Mesendoderm (in vitro differentiated cells): ENCODE measurements at regions not wholly inside any gene's neighbourhood (a gene's known extent, or its start where the extent isn't known, plus 50 kb on each side); places are given as distances from the start of the nearest gene placed in this dataset.

Experiments
- DNase-seq: peaks from one replicate; pipeline ENCODE4 v3.0.0; 2013
- H2AK5ac ChIP-seq: 2 replicates; pipeline ENCODE4 v1.6.1; 2013; ENCODE audit warnings: low read length, inconsistent platforms
- H2BK120ac ChIP-seq: 2 replicates; pipeline ENCODE4 v1.6.1; 2013; ENCODE audit warnings: low read depth, mild to moderate bottlenecking, low read length, moderate library complexity, mixed read lengths
- H2BK15ac ChIP-seq: replicated peaks from 2 replicates; pipeline ENCODE4 v1.6.1; 2013; ENCODE audit warnings: low read depth, mild to moderate bottlenecking, moderate library complexity
- H2BK5ac ChIP-seq: 2 replicates; pipeline ENCODE4 v1.6.1; 2013; ENCODE audit warnings: low read length, inconsistent platforms
- H3K18ac ChIP-seq: 2 replicates; pipeline ENCODE4 v1.6.1; 2013; ENCODE audit warnings: mild to moderate bottlenecking, low read length, mixed read lengths
- H3K23ac ChIP-seq: one replicate; pipeline ENCODE4 v1.6.1; 2013; ENCODE audit warnings: low read length
- H3K27ac ChIP-seq: 2 replicates; pipeline ENCODE4 v1.5.1; 2013; ENCODE audit warnings: low read depth, mild to moderate bottlenecking, inconsistent platforms, low read length, moderate library complexity
- H3K27me3 ChIP-seq: 2 replicates; pipeline ENCODE4 v1.6.1; 2013; ENCODE audit warnings: low read length, control low read depth, mild to moderate bottlenecking, inconsistent platforms; ENCODE audit not compliant: insufficient read depth, poor library complexity
- H3K36me3 ChIP-seq: 2 replicates; pipeline ENCODE4 v1.6.1; 2013; ENCODE audit warnings: low read length, inconsistent platforms; ENCODE audit not compliant: control insufficient read depth, insufficient read depth
- H3K4ac ChIP-seq: one replicate; pipeline ENCODE4 v1.6.1; 2013; ENCODE audit warnings: low read depth, mild to moderate bottlenecking, low read length, moderate library complexity
- H3K4me1 ChIP-seq: 2 replicates; pipeline ENCODE4 v1.6.1; 2013; ENCODE audit warnings: low read depth, low read length, inconsistent platforms; ENCODE audit not compliant: control insufficient read depth
- H3K4me2 ChIP-seq: 2 replicates; pipeline ENCODE4 v1.6.1; 2013; ENCODE audit warnings: low read length
- H3K4me3 ChIP-seq: 2 replicates; pipeline ENCODE4 v1.5.1; 2013; ENCODE audit warnings: mild to moderate bottlenecking, low read length
- H3K56ac ChIP-seq: one replicate; pipeline ENCODE4 v1.6.1; 2013; ENCODE audit warnings: low read length
- H3K79me1 ChIP-seq: 2 replicates; pipeline ENCODE4 v1.6.1; 2013; ENCODE audit warnings: low read length, inconsistent platforms
- H3K79me2 ChIP-seq: 2 replicates; pipeline ENCODE4 v1.6.1; 2013; ENCODE audit warnings: mild to moderate bottlenecking, low read length; ENCODE audit not compliant: control insufficient read depth, insufficient read depth
- H3K9ac ChIP-seq: 2 replicates; pipeline ENCODE4 v1.6.1; 2013; ENCODE audit warnings: low read length, inconsistent platforms
- H4K5ac ChIP-seq: one replicate; pipeline ENCODE4 v1.6.1; 2013; ENCODE audit warnings: low read length
- H4K8ac ChIP-seq: one replicate; pipeline ENCODE4 v1.6.1; 2013; ENCODE audit warnings: low read depth, mild to moderate bottlenecking, control low read depth, low read length, moderate library complexity
- WGBS: extraction: QIAGEN DNeasy Blood & Tissue Kit; methylation state at CpG from one replicate; pipeline ENCODE4 v1.1.7; 2013; ENCODE audit warnings: low lambda C conversion rate, missing lambda C conversion rate; ENCODE audit not compliant: insufficient coverage; ENCODE audit errors: extremely low coverage; 5-methylcytosine and 5-hydroxymethylcytosine counted together

DNA sequence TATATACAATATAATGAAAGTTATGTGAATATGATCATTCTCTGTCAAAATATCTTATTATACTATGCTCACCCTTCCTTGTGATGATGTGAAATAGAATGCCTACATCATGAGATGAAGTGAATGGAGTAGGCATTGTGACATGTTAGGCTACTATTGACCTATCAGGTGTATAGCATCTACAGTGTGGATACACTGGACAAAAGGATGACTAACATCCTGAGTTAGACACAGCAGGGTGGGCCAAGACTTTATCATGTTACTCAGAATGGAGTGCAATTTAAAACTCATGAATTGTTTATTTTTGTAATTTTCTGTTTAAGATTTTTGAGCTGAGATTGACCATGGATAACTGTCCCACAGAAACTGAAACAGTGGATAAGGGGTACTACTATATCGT is 53.4 kb upstream of the NAV3 start:
- DNase-seq, result no peak
- no peak overlapping the region for H3K56ac ChIP-seq
- no peak overlapping the region for H3K9ac ChIP-seq
- no peaks in the 10 kb centered on the region for H3K79me1 ChIP-seq
- no peak overlapping the region for H3K27ac ChIP-seq
- H2AK5ac ChIP-seq, result no peak overlapping the region
- H4K8ac ChIP-seq, result no peak overlapping the region
- H3K23ac ChIP-seq, result no peak overlapping the region
- no peak overlapping the region for H3K18ac ChIP-seq
- H3K4me3 ChIP-seq, result no peak overlapping the region
- H4K5ac ChIP-seq, result no peak overlapping the region
- H2BK5ac ChIP-seq, result no peak overlapping the region
- H3K36me3 ChIP-seq, result no peaks in the 10 kb centered on the region
- H3K79me2 ChIP-seq, result no peaks in the 10 kb centered on the region
- no peak overlapping the region for H2BK120ac ChIP-seq
- no peaks in the 10 kb centered on the region for H3K4me1 ChIP-seq
- H3K4ac ChIP-seq, result no peak overlapping the region
- H3K27me3 ChIP-seq, result no peaks in the 10 kb centered on the region
- H2BK15ac ChIP-seq, result no peak overlapping the region
- no peak overlapping the region for H3K4me2 ChIP-seq
- no CpG with 5 or more reads among the region's 1 CpG for WGBS

DNA sequence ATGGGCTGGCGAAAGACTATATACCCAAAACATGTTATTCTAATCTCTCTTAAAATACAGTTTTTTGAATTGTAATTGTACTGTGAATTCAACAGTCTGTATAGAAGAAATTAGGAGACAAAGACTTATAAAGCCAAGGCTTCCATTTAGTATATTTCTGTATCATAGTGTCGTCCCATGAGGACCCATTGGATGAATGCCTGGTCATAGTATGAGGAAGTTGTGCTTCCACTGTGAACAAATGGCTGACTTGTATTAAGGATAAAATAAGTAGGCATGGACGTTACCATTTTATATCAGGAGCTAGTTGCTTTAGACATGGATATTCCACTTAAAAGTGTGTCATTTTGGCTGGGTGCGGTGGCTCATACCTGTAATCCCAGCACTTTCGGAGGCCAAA is 55.9 kb upstream of the NAV3 start:
- Histone ChIP-seq H3K18ac (no peak overlapping the region), H3K9ac (no peak overlapping the region), H3K4me1 (no peaks in the 10 kb centered on the region), H3K4ac (no peak overlapping the region), H2AK5ac (no peak overlapping the region), H2BK5ac (no peak overlapping the region), H3K56ac (no peak overlapping the region), H2BK120ac (no peak overlapping the region), H3K23ac (no peak overlapping the region), H3K4me3 (no peak overlapping the region), H3K79me2 (no peaks in the 10 kb centered on the region), H3K36me3 (no peaks in the 10 kb centered on the region), H4K8ac (no peak overlapping the region), H3K4me2 (no peak overlapping the region), H4K5ac (no peak overlapping the region), H3K79me1 (no peaks in the 10 kb centered on the region), H3K27ac (no peak overlapping the region), H3K27me3 (no peaks in the 10 kb centered on the region), H2BK15ac (no peak overlapping the region)
- no peak for DNase-seq
- no CpG with 5 or more reads among the region's 5 CpGs for WGBS

DNA sequence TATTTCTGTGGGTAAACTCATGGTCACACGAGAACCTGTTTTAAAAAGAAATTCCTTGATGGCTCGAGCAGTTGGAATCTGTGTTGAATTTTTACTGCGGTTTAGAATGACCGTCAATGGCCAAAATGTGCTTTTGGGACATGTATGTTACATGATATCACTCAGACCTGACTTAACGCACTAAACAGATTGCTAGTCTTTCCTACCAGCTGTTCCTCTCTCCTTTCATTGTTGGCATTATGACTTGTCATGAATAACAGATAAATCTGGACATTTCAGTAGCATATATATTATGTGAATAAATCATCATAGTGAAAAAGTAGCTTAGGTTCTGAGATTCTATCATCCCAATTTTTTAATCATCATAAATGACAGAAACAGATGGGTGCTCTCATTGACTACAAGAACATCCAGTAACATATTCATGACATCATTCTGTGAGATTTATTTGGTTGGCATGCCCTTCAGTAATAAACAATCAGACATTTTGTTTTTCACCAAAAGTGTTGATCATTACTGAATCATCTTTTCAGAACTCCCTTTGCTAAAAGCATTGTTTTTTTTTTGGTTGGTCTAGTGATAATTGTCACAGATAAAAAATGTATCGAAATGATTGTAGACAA is 57.9 kb upstream of the NAV3 start:
- DNase-seq, result no peak
- Histone ChIP-seq H4K8ac (no peak overlapping the region), H3K4ac (no peak overlapping the region), H3K18ac (no peak overlapping the region), H3K4me3 (no peak overlapping the region), H3K79me2 (no peaks in the 10 kb centered on the region), H2BK120ac (no peak overlapping the region), H3K79me1 (no peaks in the 10 kb centered on the region), H2BK5ac (no peak overlapping the region), H3K4me1 (no peaks in the 10 kb centered on the region), H2AK5ac (no peak overlapping the region), H3K56ac (no peak overlapping the region), H3K27ac (no peak overlapping the region), H4K5ac (no peak overlapping the region), H3K36me3 (no peaks in the 10 kb centered on the region), H3K27me3 (no peaks in the 10 kb centered on the region), H3K23ac (no peak overlapping the region), H3K9ac (no peak overlapping the region), H2BK15ac (no peak overlapping the region), H3K4me2 (no peak overlapping the region)
- no CpG with 5 or more reads among the region's 6 CpGs for WGBS

DNA sequence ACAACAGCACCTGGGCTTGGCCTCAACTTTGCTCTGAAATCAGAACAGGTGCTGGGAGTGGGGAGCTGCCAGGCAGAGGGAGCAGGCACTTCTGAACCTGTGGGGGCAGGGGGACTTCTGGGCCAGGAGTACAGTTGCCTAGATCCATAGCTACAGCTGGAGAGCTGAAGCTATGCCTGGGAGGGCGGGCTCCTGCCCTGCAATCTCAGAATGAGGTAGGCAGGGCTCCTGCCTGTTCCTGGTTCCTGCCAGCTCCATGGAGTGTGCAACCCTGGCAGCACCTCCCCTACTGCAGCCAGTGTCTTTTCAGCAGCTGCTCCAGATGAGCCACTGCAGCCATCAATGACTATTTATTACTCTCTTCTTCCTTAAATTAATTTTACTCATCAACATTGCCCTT is 62.1 kb upstream of the NAV3 start:
- H3K79me2 ChIP-seq, result no peaks in the 10 kb centered on the region
- H2BK5ac ChIP-seq, result no peak overlapping the region
- H3K4ac ChIP-seq, result no peak overlapping the region
- H3K23ac ChIP-seq, result no peak overlapping the region
- no peaks in the 10 kb centered on the region for H3K27me3 ChIP-seq
- H3K79me1 ChIP-seq, result no peaks in the 10 kb centered on the region
- H3K4me2 ChIP-seq, result no peak overlapping the region
- H4K8ac ChIP-seq, result no peak overlapping the region
- H2BK120ac ChIP-seq, result no peak overlapping the region
- no peak overlapping the region for H3K18ac ChIP-seq
- H4K5ac ChIP-seq, result no peak overlapping the region
- no peaks in the 10 kb centered on the region for H3K36me3 ChIP-seq
- H3K4me1 ChIP-seq, result no peaks in the 10 kb centered on the region
- DNase-seq, result no peak
- H3K9ac ChIP-seq, result no peak overlapping the region
- no peak overlapping the region for H2AK5ac ChIP-seq
- WGBS, result no CpG with 5 or more reads among the region's 1 CpG
- no peak overlapping the region for H3K4me3 ChIP-seq
- no peak overlapping the region for H3K56ac ChIP-seq
- no peak overlapping the region for H3K27ac ChIP-seq
- no peak overlapping the region for H2BK15ac ChIP-seq

DNA sequence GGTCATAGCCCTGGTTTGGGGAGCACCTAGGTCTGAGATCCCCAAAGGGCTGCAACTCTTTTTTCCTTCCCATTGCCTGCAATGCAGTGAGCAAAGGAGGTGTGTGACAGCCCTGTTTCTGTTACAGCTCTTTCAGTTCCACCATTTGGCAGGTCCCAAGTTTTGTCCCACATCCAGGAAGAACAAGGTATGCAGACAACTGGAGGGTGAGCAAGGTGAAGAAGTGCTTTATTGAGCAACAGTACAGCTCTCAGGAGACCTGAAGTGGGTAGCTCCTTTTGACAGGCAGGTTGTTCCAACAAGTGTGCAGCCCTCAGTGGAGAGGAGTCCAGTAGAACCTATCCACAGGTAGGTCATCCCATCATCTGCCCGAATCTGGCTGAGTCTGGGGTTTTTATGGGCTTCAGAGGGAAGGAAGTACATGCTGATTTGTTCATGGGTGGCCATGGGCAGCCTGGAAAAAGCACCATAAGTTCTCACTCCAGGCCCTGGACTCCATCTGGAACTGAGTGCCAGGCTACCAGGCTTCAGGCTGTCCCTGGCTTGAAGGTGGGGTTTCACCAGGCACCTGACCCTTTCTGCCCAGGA is 62.8 kb upstream of the NAV3 start:
- Histone ChIP-seq H3K18ac (no peak overlapping the region), H3K23ac (no peak overlapping the region), H3K9ac (no peak overlapping the region), H3K36me3 (no peaks in the 10 kb centered on the region), H3K79me1 (no peaks in the 10 kb centered on the region), H3K4ac (no peak overlapping the region), H3K27ac (no peak overlapping the region), H4K8ac (no peak overlapping the region), H3K4me1 (no peaks in the 10 kb centered on the region), H4K5ac (no peak overlapping the region), H3K27me3 (no peaks in the 10 kb centered on the region), H2BK5ac (no peak overlapping the region), H3K4me3 (no peak overlapping the region), H3K79me2 (no peaks in the 10 kb centered on the region), H3K56ac (no peak overlapping the region), H3K4me2 (no peak overlapping the region), H2AK5ac (no peak overlapping the region), H2BK120ac (no peak overlapping the region), H2BK15ac (no peak overlapping the region)
- DNase-seq, result no peak
- no CpG with 5 or more reads among the region's 1 CpG for WGBS

DNA sequence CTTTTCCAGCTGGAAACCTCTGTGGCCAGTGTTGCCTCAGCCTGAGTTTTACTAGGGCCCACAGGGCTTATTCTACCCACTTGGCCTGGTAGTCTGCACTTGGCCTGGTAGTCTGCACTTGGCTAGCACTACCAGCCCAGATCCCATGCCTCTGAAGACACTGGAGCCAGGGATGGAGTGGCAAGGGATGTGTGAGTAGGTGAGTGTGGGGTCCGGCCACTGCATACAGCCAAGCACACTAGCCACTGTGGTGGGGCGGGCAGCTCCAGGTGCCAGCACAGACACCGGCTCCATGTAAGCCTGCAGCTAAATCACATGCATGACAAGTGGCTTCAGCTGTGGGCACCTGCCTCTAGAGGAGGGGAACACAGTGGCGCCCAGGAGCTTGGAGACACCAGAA is 63.4 kb upstream of the NAV3 start:
- H3K9ac ChIP-seq, result no peak overlapping the region
- WGBS, result no CpG with 5 or more reads among the region's 4 CpGs
- no peak overlapping the region for H2BK15ac ChIP-seq
- no peak overlapping the region for H3K4ac ChIP-seq
- H3K4me1 ChIP-seq, result no peaks in the 10 kb centered on the region
- no peak overlapping the region for H3K56ac ChIP-seq
- H2BK5ac ChIP-seq, result no peak overlapping the region
- no peak overlapping the region for H3K27ac ChIP-seq
- no peak overlapping the region for H3K18ac ChIP-seq
- no peak for DNase-seq
- H3K27me3 ChIP-seq, result no peaks in the 10 kb centered on the region
- no peaks in the 10 kb centered on the region for H3K79me2 ChIP-seq
- no peak overlapping the region for H4K8ac ChIP-seq
- H3K79me1 ChIP-seq, result no peaks in the 10 kb centered on the region
- no peak overlapping the region for H3K4me3 ChIP-seq
- H2BK120ac ChIP-seq, result no peak overlapping the region
- H3K36me3 ChIP-seq, result no peaks in the 10 kb centered on the region
- no peak overlapping the region for H2AK5ac ChIP-seq
- no peak overlapping the region for H3K23ac ChIP-seq
- H3K4me2 ChIP-seq, result no peak overlapping the region
- no peak overlapping the region for H4K5ac ChIP-seq
